HL-60 (cell line): ENCODE measurements at regions not wholly inside any gene's neighbourhood (a gene's known extent, or its start where the extent isn't known, plus 50 kb on each side); places are given as distances from the start of the nearest gene placed in this dataset.

Experiments used
- DNase-seq, 2 experiments: peaks; one replicate each; pipeline ENCODE4 v3.0.0-alpha.2; 2010 to 2020; ENCODE audit warnings: low read depth in 1 of 2, low spot score in 1 of 2
- H3K27ac ChIP-seq: fragments of 250-450 bp; sonication (Bioruptor Pico); replicated peaks from 2 replicates; pipeline ENCODE4 v1.5.1; 2020; ENCODE audit warnings: mild to moderate bottlenecking, moderate library complexity
- H3K27me3 ChIP-seq: fragments of 250-450 bp; sonication (Bioruptor Pico); 2 replicates; pipeline ENCODE4 v1.5.1; 2021; ENCODE audit warnings: mild to moderate bottlenecking, moderate library complexity; ENCODE audit not compliant: insufficient read depth, poor library complexity, severe bottlenecking
- H3K4me3 ChIP-seq: replicated peaks from 2 replicates; pipeline ENCODE4 v1.5.1; 2011; ENCODE audit warnings: mild to moderate bottlenecking, control low read depth, low read length; ENCODE audit not compliant: insufficient read depth
- CTCF ChIP-seq: IDR thresholded peaks from one replicate; pipeline ENCODE4 v1.5.1; 2011; ENCODE audit warnings: low read length, control low read depth, inconsistent platforms; ENCODE audit not compliant: insufficient read depth
- GABPA ChIP-seq: IDR thresholded peaks from 2 replicates; pipeline ENCODE4 v1.6.1; 2012; ENCODE audit warnings: low read depth
- POLR2AphosphoS5 ChIP-seq: IDR thresholded peaks from 2 replicates; pipeline ENCODE4 v1.6.1; 2012; ENCODE audit warnings: low read depth
- REST ChIP-seq: IDR thresholded peaks from 2 replicates; pipeline ENCODE4 v1.6.1; 2012; ENCODE audit warnings: low read depth; ENCODE audit not compliant: insufficient replicate concordance
- SPI1 ChIP-seq: IDR thresholded peaks from 2 replicates; pipeline ENCODE4 v1.6.1; 2012; ENCODE audit warnings: low read depth, mild to moderate bottlenecking, borderline replicate concordance

GRCh38 chr20:11430652-11431051, 487.0 kb upstream of the BTBD3 start:
- no peak overlapping the region for H3K4me3 ChIP-seq

GRCh38 chr20:11431621-11432020, 486.1 kb upstream of the BTBD3 start:
- H3K4me3 ChIP-seq: no peak overlapping the region
- DNase-seq: no peak

More at GRCh38 chr20:11430652-11431051, 487.0 kb upstream of the BTBD3 start:
- no peaks in the 10 kb centered on the region for H3K27me3 ChIP-seq
- H3K27ac ChIP-seq: no peak overlapping the region
- no peak for DNase-seq
- no peak for TF ChIP-seq GABPA
- no peak for TF ChIP-seq SPI1
- TF ChIP-seq POLR2AphosphoS5: no peak
- TF ChIP-seq CTCF: no peak
- no peak for TF ChIP-seq REST

GRCh38 chr20:11432407-11432806, 485.3 kb upstream of the BTBD3 start:
- no peak for DNase-seq
- no peak overlapping the region for H3K4me3 ChIP-seq
- H3K27me3 ChIP-seq: no peaks in the 10 kb centered on the region
- H3K27ac ChIP-seq: no peak overlapping the region
- no peak for TF ChIP-seq REST
- no peak for TF ChIP-seq CTCF
- TF ChIP-seq SPI1: no peak
- TF ChIP-seq GABPA: no peak

More at GRCh38 chr20:11431621-11432020, 486.1 kb upstream of the BTBD3 start:
- TF ChIP-seq REST (no peak), CTCF (no peak)
- no peak overlapping the region for H3K27ac ChIP-seq
- H3K27me3 ChIP-seq: no peaks in the 10 kb centered on the region
